Activated naive CD4-positive, alpha-beta T cell treated with anti-CD3 and anti-CD28 coated beads for 36 hours (primary cell): ENCODE measurements at regions not wholly inside any gene's neighbourhood (a gene's known extent, or its start where the extent isn't known, plus 50 kb on each side); places are given as distances from the start of the nearest gene placed in this dataset.

Experiments used
- CTCF ChIA-PET: fragments of 350-600 bp; sonication (Branson Sonifier 250); formaldehyde crosslinking; loops from one replicate; lab custom pipeline; 2021; ENCODE audit warnings: antibody characterized with exemption; lab: Charles Lee
- DNase-seq: peaks from one replicate; pipeline ENCODE4 v3.0.0-alpha.2; 2020
- H3K27ac Mint-ChIP-seq: one replicate; pipeline ENCODE4 v1.8.0; 2021; ENCODE audit warnings: mild to moderate bottlenecking, mixed read lengths
- H3K27me3 Mint-ChIP-seq: one replicate; pipeline ENCODE4 v1.8.0; 2021; ENCODE audit warnings: low read depth, mixed read lengths
- H3K36me3 Mint-ChIP-seq: one replicate; pipeline ENCODE4 v1.8.0; 2021; ENCODE audit warnings: low read depth, mixed read lengths
- H3K4me1 Mint-ChIP-seq: one replicate; pipeline ENCODE4 v1.8.0; 2021; ENCODE audit warnings: low read depth, mixed read lengths
- H3K4me3 Mint-ChIP-seq: one replicate; pipeline ENCODE4 v1.8.0; 2021; ENCODE audit warnings: mild to moderate bottlenecking, moderate library complexity, mixed read lengths
- H3K9me3 Mint-ChIP-seq: one replicate; pipeline ENCODE4 v1.8.0; 2021; ENCODE audit warnings: mixed read lengths
- intact Hi-C: fragments of 100-400 bp; cut with micrococcal nuclease; formaldehyde crosslinking; loops from one replicate; pipeline ENCODE4 v1.15.1; 2023

- no peak overlapping the region for H3K27ac Mint-ChIP-seq
- no peaks in the 10 kb centered on the region for H3K36me3 Mint-ChIP-seq
- H3K9me3 Mint-ChIP-seq: no peaks in the 10 kb centered on the region
- no peaks in the 10 kb centered on the region for H3K27me3 Mint-ChIP-seq
- no peaks in the 10 kb centered on the region for H3K4me1 Mint-ChIP-seq
- intact Hi-C loops: no loop called here
- DNase-seq: no peak
- CTCF ChIA-PET: no interaction called here
- no peak overlapping the region for H3K4me3 Mint-ChIP-seq
Observed at GRCh38 chr20:41983159-41983558, 365.0 kb upstream of the CHD6 start.

DNA sequence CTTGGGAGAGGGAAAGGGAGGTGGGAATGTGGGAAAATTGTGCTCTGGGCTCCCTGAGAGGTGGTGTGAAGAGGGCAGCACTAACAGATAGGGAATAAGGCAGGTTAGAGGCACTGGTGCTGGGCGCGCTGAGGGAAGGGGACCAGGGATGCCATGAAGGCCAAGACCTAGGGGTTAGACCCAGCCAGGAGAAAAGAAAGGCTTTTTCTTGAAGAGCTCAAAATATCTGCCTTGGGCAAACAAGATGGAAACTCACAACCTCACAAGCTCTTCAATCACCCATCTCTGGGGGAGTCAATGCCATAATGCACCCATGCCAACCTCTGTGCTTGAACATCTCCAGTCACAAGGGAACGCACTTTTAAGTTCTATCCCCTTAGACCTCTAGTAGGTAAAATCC, 363.6 kb upstream of the CHD6 start:
- DNase-seq: no peak
- no peaks in the 10 kb centered on the region for H3K36me3 Mint-ChIP-seq
- H3K27ac Mint-ChIP-seq: no peak overlapping the region
- no peaks in the 10 kb centered on the region for H3K4me1 Mint-ChIP-seq
- intact Hi-C loops: no loop called here
- CTCF ChIA-PET: interaction anchor here (1.2 kb wide), 1 partner anchor 96 kb away, joined by 3 read pairs; no protein-coding TSS in a partner anchor
- H3K27me3 Mint-ChIP-seq: no peaks in the 10 kb centered on the region
- H3K4me3 Mint-ChIP-seq: no peak overlapping the region
- H3K9me3 Mint-ChIP-seq: no peaks in the 10 kb centered on the region

- Mint-ChIP-seq H3K36me3 (no peaks in the 10 kb centered on the region), H3K4me3 (no peak overlapping the region), H3K27me3 (no peaks in the 10 kb centered on the region), H3K27ac (no peak overlapping the region), H3K9me3 (no peaks in the 10 kb centered on the region), H3K4me1 (no peaks in the 10 kb centered on the region)
- CTCF ChIA-PET: no interaction called here
- DNase-seq: no peak
- intact Hi-C loops: no loop called here
Observed at GRCh38 chr20:41978875-41979274, 360.7 kb upstream of the CHD6 start.

GRCh38 chr20:41978246-41978790, 360.1 kb upstream of the CHD6 start:
- Mint-ChIP-seq H3K4me3 (no peak overlapping the region), H3K27me3 (no peaks in the 10 kb centered on the region), H3K36me3 (no peaks in the 10 kb centered on the region), H3K27ac (no peak overlapping the region), H3K4me1 (no peaks in the 10 kb centered on the region), H3K9me3 (no peaks in the 10 kb centered on the region)
- CTCF ChIA-PET: no interaction called here
- DNase-seq: no peak
- intact Hi-C loops: no loop called here

DNA sequence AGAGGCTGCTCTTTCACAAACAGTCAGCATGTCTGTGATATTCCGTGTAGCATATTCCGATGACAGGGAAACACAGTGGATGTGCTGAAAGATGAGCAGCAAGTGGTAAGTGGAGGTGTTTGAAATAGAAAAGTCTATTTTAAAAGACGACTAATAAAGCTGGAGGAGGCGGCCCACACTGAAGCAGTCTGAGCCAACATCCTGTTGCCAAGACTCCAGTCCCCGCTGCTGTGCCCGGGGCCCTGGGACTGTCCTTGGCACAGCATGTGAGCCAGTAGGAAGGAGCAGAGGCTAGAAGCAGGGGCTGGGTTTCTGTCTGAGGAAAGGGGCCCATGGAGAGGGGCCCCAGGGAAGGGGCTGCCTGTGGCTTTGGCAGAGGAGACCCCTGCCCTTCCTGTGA, 351.5 kb upstream of the CHD6 start:
- Mint-ChIP-seq H3K4me3 (no peak overlapping the region), H3K27me3 (peaks cover 9% of the 10 kb centered on the region), H3K9me3 (peaks cover 5% of the 10 kb centered on the region), H3K36me3 (peaks cover 3% of the 10 kb centered on the region), H3K27ac (no peak overlapping the region), H3K4me1 (no peaks in the 10 kb centered on the region)
- no peak for DNase-seq
- intact Hi-C loops: no loop called here
- CTCF ChIA-PET: no interaction called here

GRCh38 chr20:41960166-41960565, 342.0 kb upstream of the CHD6 start:
- intact Hi-C loops: no loop called here

GRCh38 chr20:41958391-41958790, 340.2 kb upstream of the CHD6 start:
- Mint-ChIP-seq H3K27ac (no peak overlapping the region), H3K9me3 (no peaks in the 10 kb centered on the region), H3K4me3 (no peak overlapping the region), H3K4me1 (no peaks in the 10 kb centered on the region), H3K36me3 (no peaks in the 10 kb centered on the region), H3K27me3 (peaks cover 2% of the 10 kb centered on the region)
- DNase-seq: no peak
- intact Hi-C loops: loop anchor here (5.0 kb wide), 1 partner anchor 1229 kb away; the partner anchor contains the start of gene PTPRT
- CTCF ChIA-PET: no interaction called here

More at GRCh38 chr20:41960166-41960565, 342.0 kb upstream of the CHD6 start:
- Mint-ChIP-seq H3K9me3 (no peaks in the 10 kb centered on the region), H3K36me3 (no peaks in the 10 kb centered on the region), H3K27ac (no peak overlapping the region), H3K4me1 (no peaks in the 10 kb centered on the region), H3K27me3 (peaks cover 2% of the 10 kb centered on the region), H3K4me3 (no peak overlapping the region)
- no peak for DNase-seq
- CTCF ChIA-PET: no interaction called here

- no peaks in the 10 kb centered on the region for H3K36me3 Mint-ChIP-seq
- no peak overlapping the region for H3K27ac Mint-ChIP-seq
- DNase-seq: no peak
- H3K9me3 Mint-ChIP-seq: no peaks in the 10 kb centered on the region
- intact Hi-C loops: loop anchor here (5.0 kb wide), 1 partner anchor 1231 kb away; the partner anchor contains the start of gene PTPRT
- no peak overlapping the region for H3K4me3 Mint-ChIP-seq
- CTCF ChIA-PET: no interaction called here
- no peaks in the 10 kb centered on the region for H3K4me1 Mint-ChIP-seq
- H3K27me3 Mint-ChIP-seq: peaks cover 2% of the 10 kb centered on the region
Observed at GRCh38 chr20:41956338-41957074, 338.3 kb upstream of the CHD6 start.

DNA sequence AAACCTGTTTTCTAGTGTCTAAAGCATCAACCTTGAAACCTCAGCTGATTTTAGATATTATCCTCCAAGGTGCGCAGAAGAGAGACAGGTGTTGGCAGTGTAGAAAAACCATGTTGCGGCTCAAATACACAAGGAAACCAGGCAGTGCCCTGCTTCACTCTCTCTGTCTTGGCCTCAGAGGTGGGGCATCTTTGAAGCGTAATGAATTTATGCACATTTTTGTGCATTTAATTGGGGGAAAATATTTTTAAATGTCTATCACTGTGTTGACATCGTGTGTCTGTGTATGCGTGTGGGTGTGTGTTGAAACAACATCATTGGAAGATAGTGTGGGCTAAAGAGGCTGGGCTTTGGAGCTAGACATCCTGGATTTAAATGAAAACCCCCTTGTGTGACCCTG, 334.0 kb upstream of the CHD6 start:
- no peak overlapping the region for H3K4me3 Mint-ChIP-seq
- H3K27ac Mint-ChIP-seq: no peak overlapping the region
- no peak for DNase-seq
- peaks cover 2% of the 10 kb centered on the region for H3K27me3 Mint-ChIP-seq
- no peaks in the 10 kb centered on the region for H3K4me1 Mint-ChIP-seq
- H3K9me3 Mint-ChIP-seq: no peaks in the 10 kb centered on the region
- intact Hi-C loops: no loop called here
- no peaks in the 10 kb centered on the region for H3K36me3 Mint-ChIP-seq
- CTCF ChIA-PET: interaction anchor here (1.9 kb wide), 1 partner anchor 11 kb away, joined by 5 read pairs; no protein-coding TSS in a partner anchor

GRCh38 chr20:41951615-41952014, 333.4 kb upstream of the CHD6 start:
- Mint-ChIP-seq H3K27ac (no peak overlapping the region), H3K4me3 (no peak overlapping the region), H3K4me1 (no peaks in the 10 kb centered on the region), H3K36me3 (no peaks in the 10 kb centered on the region), H3K27me3 (peaks cover 2% of the 10 kb centered on the region), H3K9me3 (no peaks in the 10 kb centered on the region)
- intact Hi-C loops: no loop called here
- no peak for DNase-seq
- CTCF ChIA-PET: no interaction called here

GRCh38 chr20:41939659-41940058, 321.5 kb upstream of the CHD6 start:
- intact Hi-C loops: no loop called here
- no peak overlapping the region for H3K27ac Mint-ChIP-seq
- DNase-seq: no peak
- H3K27me3 Mint-ChIP-seq: no peaks in the 10 kb centered on the region
- no peaks in the 10 kb centered on the region for H3K4me1 Mint-ChIP-seq
- CTCF ChIA-PET: no interaction called here
- no peaks in the 10 kb centered on the region for H3K36me3 Mint-ChIP-seq
- no peak overlapping the region for H3K4me3 Mint-ChIP-seq
- H3K9me3 Mint-ChIP-seq: no peaks in the 10 kb centered on the region

DNA sequence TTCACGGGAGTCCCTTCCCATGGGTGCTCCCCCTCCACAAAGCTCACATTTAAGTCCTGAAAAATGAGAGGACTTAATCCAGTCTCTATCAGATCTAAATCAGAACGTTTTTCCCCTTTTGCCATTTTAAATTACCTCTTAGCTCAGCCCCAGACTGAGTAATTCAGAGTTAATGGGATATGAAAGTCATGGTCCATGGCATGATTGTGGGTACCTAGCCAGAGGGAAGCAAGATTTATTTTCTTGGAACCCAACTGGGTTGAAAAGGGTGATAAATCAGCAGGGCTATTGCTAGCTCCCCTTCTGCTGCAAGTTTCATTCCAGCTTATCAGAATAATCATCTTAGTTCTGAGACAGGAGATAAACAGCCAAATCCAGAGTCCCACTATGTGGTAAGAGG, 320.2 kb upstream of the CHD6 start:
- Mint-ChIP-seq H3K4me1 (no peaks in the 10 kb centered on the region), H3K36me3 (no peaks in the 10 kb centered on the region), H3K27me3 (no peaks in the 10 kb centered on the region), H3K4me3 (no peak overlapping the region), H3K9me3 (no peaks in the 10 kb centered on the region), H3K27ac (no peak overlapping the region)
- intact Hi-C loops: no loop called here
- no peak for DNase-seq
- CTCF ChIA-PET: no interaction called here

DNA sequence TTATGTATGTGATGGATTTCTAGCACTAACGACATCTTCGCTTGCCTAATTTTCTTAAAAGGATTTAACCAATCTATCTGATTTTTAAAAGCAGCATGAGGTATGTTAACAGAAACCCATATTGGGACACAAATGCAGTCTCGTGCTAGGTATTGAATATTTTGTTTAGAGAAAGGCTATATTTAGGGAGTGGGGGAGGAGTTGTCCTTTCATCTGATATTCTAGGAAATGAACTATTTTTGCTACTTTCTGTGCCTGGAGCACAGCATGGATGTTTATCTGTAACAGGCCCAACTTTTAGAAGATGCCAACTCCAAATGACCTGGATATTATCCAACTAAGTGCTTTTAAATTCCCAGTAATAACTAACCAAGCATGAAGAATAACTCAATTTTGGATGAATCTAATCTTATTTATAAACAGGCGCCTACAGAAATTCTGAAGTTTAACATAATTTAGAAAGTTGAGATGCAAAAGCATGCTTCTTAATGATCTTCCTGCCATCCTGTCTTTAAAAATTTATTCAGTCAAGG, 317.1 kb upstream of the CHD6 start:
- DNase-seq: no peak
- intact Hi-C loops: no loop called here
- CTCF ChIA-PET: no interaction called here
- no peaks in the 10 kb centered on the region for H3K9me3 Mint-ChIP-seq
- H3K27me3 Mint-ChIP-seq: peaks cover 3% of the 10 kb centered on the region
- no peak overlapping the region for H3K4me3 Mint-ChIP-seq
- H3K36me3 Mint-ChIP-seq: no peaks in the 10 kb centered on the region
- no peak overlapping the region for H3K27ac Mint-ChIP-seq
- H3K4me1 Mint-ChIP-seq: no peaks in the 10 kb centered on the region
